Fibroblast of lung (primary cell): ENCODE measurements at regions not wholly inside any gene's neighbourhood (a gene's known extent, or its start where the extent isn't known, plus 50 kb on each side); places are given as distances from the start of the nearest gene placed in this dataset.

ENCODE experiments used
- DNase-seq, 2 donors: peaks; one replicate each; pipeline versions ENCODE4 v3.0.0 to v3.0.0-alpha.2; 2010; ENCODE audit warnings: low read depth in 2 of 2
- H2AFZ ChIP-seq: 2 replicates; pipeline ENCODE4 v1.5.1; 2012; ENCODE audit warnings: low read length, control low read depth, inconsistent platforms
- H3K27ac ChIP-seq: 2 replicates; pipeline ENCODE4 v1.5.1; 2011; ENCODE audit warnings: low read length, control low read depth; ENCODE audit not compliant: insufficient read depth
- H3K27me3 ChIP-seq: 2 replicates; pipeline ENCODE4 v1.5.1; 2011; ENCODE audit warnings: mild to moderate bottlenecking, low read length; ENCODE audit not compliant: control insufficient read depth, insufficient read depth
- H3K36me3 ChIP-seq: 2 replicates; pipeline ENCODE4 v1.5.1; 2011; ENCODE audit warnings: low read length; ENCODE audit not compliant: control insufficient read depth, insufficient read depth
- H3K4me1 ChIP-seq: 2 replicates; pipeline ENCODE4 v1.5.1; 2011; ENCODE audit warnings: low read length; ENCODE audit not compliant: control insufficient read depth, insufficient read depth; ENCODE audit errors: extremely low read depth
- H3K4me2 ChIP-seq: 2 replicates; pipeline ENCODE4 v1.5.1; 2011; ENCODE audit warnings: low read length, control low read depth; ENCODE audit not compliant: insufficient read depth; ENCODE audit errors: extremely low read depth
- H3K4me3 ChIP-seq, 4 experiments: fragments of 200-600 bp in 1 of 4; sonication (generic) in 1 of 4; replicated peaks in 1 of 4; 2 replicates each; pipeline ENCODE4 v1.5.1; 2011 to 2016; ENCODE audit warnings: low read length in 4 of 4, low read depth in 3 of 4, mild to moderate bottlenecking in 3 of 4, control low read depth in 2 of 4, inconsistent platforms in 1 of 4, mixed read lengths in 1 of 4; ENCODE audit not compliant: insufficient read depth in 1 of 4; ENCODE audit errors: control extremely low read depth in 1 of 4
- H3K79me2 ChIP-seq: 2 replicates; pipeline ENCODE4 v1.5.1; 2012; ENCODE audit warnings: mild to moderate bottlenecking, low read length, inconsistent platforms; ENCODE audit not compliant: control insufficient read depth, insufficient read depth
- H3K9ac ChIP-seq: 2 replicates; pipeline ENCODE4 v1.5.1; 2011; ENCODE audit warnings: mild to moderate bottlenecking, low read length, control low read depth; ENCODE audit not compliant: insufficient read depth
- H3K9me3 ChIP-seq: 2 replicates; pipeline ENCODE4 v1.5.1; 2012; ENCODE audit warnings: low read depth, low read length; ENCODE audit not compliant: control insufficient read depth, insufficient read depth
- H4K20me1 ChIP-seq: 2 replicates; pipeline ENCODE4 v1.5.1; 2011; ENCODE audit warnings: low read length; ENCODE audit not compliant: control insufficient read depth, insufficient read depth; ENCODE audit errors: extremely low read depth
- EZH2 ChIP-seq: IDR thresholded peaks from 2 replicates; pipeline ENCODE4 v1.5.1; 2012; ENCODE audit warnings: low read length, control low read depth, mild to moderate bottlenecking; ENCODE audit errors: missing control alignments
- TF ChIP-seq, protein P1 (sequence below), 2 donors: IDR thresholded peaks in 1 of 2; conservative IDR thresholded peaks in 1 of 2; 1 replicate in 1 of 2; 2 replicates in 1 of 2; pipeline ENCODE4 v1.5.1; 2011 to 2012; ENCODE audit warnings: low read length in 2 of 2, control low read depth in 1 of 2, inconsistent platforms in 1 of 2, low read depth in 1 of 2, mild to moderate bottlenecking in 1 of 2

DNA sequence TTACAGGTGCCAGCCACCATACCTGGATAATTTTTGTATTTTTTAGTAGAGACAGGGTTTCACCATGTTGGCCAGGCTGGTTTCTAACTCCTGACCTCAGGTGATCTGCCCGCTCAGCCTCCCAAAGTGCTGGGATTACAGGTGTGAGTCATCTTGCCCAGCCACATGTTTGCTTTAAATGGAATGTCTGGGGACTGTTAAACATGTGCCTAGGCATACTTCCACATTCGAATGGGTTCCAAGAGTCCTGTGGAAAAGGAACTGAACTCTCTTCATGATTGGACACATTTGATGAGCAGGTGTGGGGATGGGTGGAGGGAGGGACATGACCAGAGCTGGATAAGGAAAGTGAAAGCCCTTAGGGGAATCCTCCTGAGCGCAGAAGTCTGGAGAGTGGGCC is 58.4 kb upstream of the GREB1L start:
- DNase-seq: no peak
- TF ChIP-seq EZH2: no peak
- TF ChIP-seq, protein P1, sequence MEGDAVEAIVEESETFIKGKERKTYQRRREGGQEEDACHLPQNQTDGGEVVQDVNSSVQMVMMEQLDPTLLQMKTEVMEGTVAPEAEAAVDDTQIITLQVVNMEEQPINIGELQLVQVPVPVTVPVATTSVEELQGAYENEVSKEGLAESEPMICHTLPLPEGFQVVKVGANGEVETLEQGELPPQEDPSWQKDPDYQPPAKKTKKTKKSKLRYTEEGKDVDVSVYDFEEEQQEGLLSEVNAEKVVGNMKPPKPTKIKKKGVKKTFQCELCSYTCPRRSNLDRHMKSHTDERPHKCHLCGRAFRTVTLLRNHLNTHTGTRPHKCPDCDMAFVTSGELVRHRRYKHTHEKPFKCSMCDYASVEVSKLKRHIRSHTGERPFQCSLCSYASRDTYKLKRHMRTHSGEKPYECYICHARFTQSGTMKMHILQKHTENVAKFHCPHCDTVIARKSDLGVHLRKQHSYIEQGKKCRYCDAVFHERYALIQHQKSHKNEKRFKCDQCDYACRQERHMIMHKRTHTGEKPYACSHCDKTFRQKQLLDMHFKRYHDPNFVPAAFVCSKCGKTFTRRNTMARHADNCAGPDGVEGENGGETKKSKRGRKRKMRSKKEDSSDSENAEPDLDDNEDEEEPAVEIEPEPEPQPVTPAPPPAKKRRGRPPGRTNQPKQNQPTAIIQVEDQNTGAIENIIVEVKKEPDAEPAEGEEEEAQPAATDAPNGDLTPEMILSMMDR (conservative IDR thresholded peaks at IDR 0.05 in 1 of 2, IDR thresholded peaks at IDR 0.05 in 1 of 2; ENCODE audit: low read depth in 1 of 2, low read length in 2 of 2): no peak
- Histone ChIP-seq H3K79me2 (no peaks in the 10 kb centered on the region), H3K9ac (no peak overlapping the region), H3K4me2 (no peak overlapping the region), H4K20me1 (no peaks in the 10 kb centered on the region), H3K36me3 (no peaks in the 10 kb centered on the region), H3K27me3 (no peaks in the 10 kb centered on the region), H3K4me3 (no peak overlapping the region), H2AFZ (no peak overlapping the region), H3K9me3 (no peaks in the 10 kb centered on the region), H3K4me1 (no peaks in the 10 kb centered on the region), H3K27ac (no peak overlapping the region)

DNA sequence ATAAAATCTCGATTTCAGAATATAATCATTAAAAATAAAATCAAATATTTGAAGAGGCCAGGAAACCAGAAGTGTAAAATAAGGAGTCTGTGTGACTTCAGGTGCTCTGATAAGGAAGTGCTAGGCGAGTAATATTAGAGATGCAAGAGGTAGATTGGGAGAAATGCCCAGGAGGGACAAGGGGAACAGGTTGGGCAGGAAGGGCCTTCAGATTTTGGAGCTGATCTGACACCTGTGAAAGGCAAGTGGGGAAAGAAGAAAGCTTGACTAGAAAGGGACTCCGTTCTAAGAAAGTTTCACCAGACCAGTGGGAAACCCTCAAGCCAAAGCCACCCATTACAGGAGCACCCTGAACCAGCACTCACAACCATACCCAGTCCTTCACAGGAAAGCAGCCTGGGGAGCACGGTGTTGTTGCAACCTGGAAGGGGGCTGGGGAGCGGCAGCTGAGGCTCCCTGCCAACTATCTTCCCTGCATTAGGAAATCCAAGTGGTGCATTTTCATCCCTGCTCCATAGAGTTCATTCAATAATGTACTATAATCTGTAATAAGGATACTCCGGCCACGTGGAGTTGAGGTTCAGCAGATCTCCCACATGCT is 57.5 kb upstream of the GREB1L start:
- H4K20me1 ChIP-seq: no peaks in the 10 kb centered on the region

GRCh38 chr18:21187886-21188285 is 54.1 kb upstream of the GREB1L start:
- H3K9me3 ChIP-seq: no peaks in the 10 kb centered on the region
- no peaks in the 10 kb centered on the region for H3K27me3 ChIP-seq
- H3K79me2 ChIP-seq: no peaks in the 10 kb centered on the region
- H3K4me2 ChIP-seq: no peak overlapping the region
- no peak overlapping the region for H3K9ac ChIP-seq
- H3K27ac ChIP-seq: no peak overlapping the region
- no peaks in the 10 kb centered on the region for H3K4me1 ChIP-seq
- H2AFZ ChIP-seq: no peak overlapping the region
- H3K36me3 ChIP-seq: no peaks in the 10 kb centered on the region
- no peak overlapping the region for H3K4me3 ChIP-seq
- DNase-seq: no peak
- no peaks in the 10 kb centered on the region for H4K20me1 ChIP-seq
- TF ChIP-seq, protein P1 (conservative IDR thresholded peaks at IDR 0.05 in 1 of 2, IDR thresholded peaks at IDR 0.05 in 1 of 2; ENCODE audit: low read depth in 1 of 2, low read length in 2 of 2): no peak
- no peak for TF ChIP-seq EZH2

More for the DNA sequence above, 57.5 kb upstream of the GREB1L start:
- no peaks in the 10 kb centered on the region for H3K79me2 ChIP-seq
- H3K9ac ChIP-seq: no peak overlapping the region
- no peaks in the 10 kb centered on the region for H3K27me3 ChIP-seq
- H3K4me3 ChIP-seq: no peak overlapping the region
- no peak for DNase-seq
- no peak overlapping the region for H3K4me2 ChIP-seq
- H3K4me1 ChIP-seq: no peaks in the 10 kb centered on the region
- TF ChIP-seq EZH2: no peak
- TF ChIP-seq, protein P1 (conservative IDR thresholded peaks at IDR 0.05 in 1 of 2, IDR thresholded peaks at IDR 0.05 in 1 of 2; ENCODE audit: low read depth in 1 of 2, low read length in 2 of 2): no peak
- no peak overlapping the region for H2AFZ ChIP-seq
- H3K36me3 ChIP-seq: no peaks in the 10 kb centered on the region
- H3K9me3 ChIP-seq: no peaks in the 10 kb centered on the region
- no peak overlapping the region for H3K27ac ChIP-seq
